H1 (cell line): ENCODE measurements at regions not wholly inside any gene's neighbourhood (a gene's known extent, or its start where the extent isn't known, plus 50 kb on each side); places are given as distances from the start of the nearest gene placed in this dataset.

Source experiments
- CHD7 ChIP-seq: fragments of 300-600 bp; sonication (generic); IDR thresholded peaks from 2 replicates; pipeline ENCODE4 v1.7.1; 2012; ENCODE audit warnings: low read length, moderate library complexity, mild to moderate bottlenecking, inconsistent platforms; ENCODE audit not compliant: insufficient replicate concordance
- GTF2F1 ChIP-seq: IDR thresholded peaks from 2 replicates; pipeline ENCODE4 v1.6.1; 2012; ENCODE audit warnings: low read depth, low read length, improper control_type of control experiment, borderline replicate concordance
- PHF8 ChIP-seq: fragments of 200-600 bp; sonication (generic); conservative IDR thresholded peaks from 2 replicates; pipeline ENCODE4 v1.7.1; 2012; ENCODE audit warnings: low read depth, mild to moderate bottlenecking, inconsistent platforms, low read length, moderate library complexity

- TF ChIP-seq CHD7: no peak
- TF ChIP-seq GTF2F1: no peak
- no peak for TF ChIP-seq PHF8
Measured at GRCh38 chr1:115538579-115538978, 103.2 kb upstream of the VANGL1 start (continued).
